Gastroesophageal sphincter (tissue), 3 donors: ENCODE measurements at regions not wholly inside any gene's neighbourhood (a gene's known extent, or its start where the extent isn't known, plus 50 kb on each side); places are given as distances from the start of the nearest gene placed in this dataset.

Experiments used
- EP300 ChIP-seq: sonication (generic); formaldehyde crosslinking; IDR thresholded peaks from one replicate; pipeline ENCODE4 v1.6.1; 2017; ENCODE audit warnings: antibody characterized with exemption, mild to moderate bottlenecking
- POLR2A ChIP-seq, 2 donors: fragments of 450-650 bp; IDR thresholded peaks; one replicate each; pipeline ENCODE4 v1.6.1; 2017; ENCODE audit warnings: antibody characterized with exemption in 2 of 2, mild to moderate bottlenecking in 2 of 2, moderate library complexity in 1 of 2
- TF ChIP-seq, protein P1 (sequence below), 4 experiments: fragments of 200-600 bp in 2 of 4; fragments of 450-650 bp in 2 of 4; sonication (generic) in 1 of 4; IDR thresholded peaks; one replicate each; pipeline ENCODE4 v1.5.1; 2017 to 2019; ENCODE audit warnings: antibody characterized with exemption in 4 of 4, mild to moderate bottlenecking in 2 of 4, moderate library complexity in 2 of 4

DNA sequence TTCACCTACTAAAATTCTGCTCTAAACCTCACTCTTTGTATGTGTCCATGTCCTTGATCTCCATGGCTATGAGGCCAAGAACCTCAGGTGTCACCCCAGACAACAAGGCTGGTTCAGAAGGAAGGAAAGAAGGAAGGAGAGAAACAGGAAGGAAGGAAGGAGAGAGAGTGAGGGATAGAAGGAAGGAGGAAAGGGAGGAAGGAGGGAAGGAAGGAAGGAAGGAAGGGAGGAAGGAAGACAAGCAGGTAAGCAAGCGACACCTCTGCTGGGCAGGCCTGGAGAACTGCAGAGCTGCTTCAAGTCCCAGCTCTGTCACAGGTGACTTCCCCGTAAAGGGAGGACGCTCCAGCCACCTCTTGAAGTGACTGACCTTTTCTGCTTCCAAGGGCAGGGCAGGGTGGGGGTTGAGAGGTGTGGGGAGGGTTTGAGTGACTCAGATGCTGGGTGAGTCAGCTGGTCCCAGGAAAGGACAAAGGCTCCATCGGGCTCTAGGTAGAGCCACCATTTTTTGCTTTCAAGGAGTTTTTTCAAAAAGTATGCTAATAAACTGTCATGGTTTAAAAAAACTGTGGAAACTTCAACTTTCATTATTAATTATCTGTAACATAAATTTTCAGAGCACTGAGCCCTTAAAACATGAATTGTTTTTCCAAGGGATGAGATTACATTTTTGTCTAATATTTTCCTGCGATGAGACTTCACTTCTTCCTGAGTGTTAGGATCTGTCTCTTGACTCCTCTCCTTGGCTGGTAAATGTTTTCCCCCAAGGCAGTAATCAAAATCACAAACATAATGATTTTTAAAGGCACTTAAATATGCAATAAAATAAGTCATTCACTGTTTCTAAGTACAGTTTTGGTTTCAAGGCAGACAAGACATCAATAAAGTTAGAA lies 90.1 kb upstream of the L3MBTL4 start:
- TF ChIP-seq, protein P1, sequence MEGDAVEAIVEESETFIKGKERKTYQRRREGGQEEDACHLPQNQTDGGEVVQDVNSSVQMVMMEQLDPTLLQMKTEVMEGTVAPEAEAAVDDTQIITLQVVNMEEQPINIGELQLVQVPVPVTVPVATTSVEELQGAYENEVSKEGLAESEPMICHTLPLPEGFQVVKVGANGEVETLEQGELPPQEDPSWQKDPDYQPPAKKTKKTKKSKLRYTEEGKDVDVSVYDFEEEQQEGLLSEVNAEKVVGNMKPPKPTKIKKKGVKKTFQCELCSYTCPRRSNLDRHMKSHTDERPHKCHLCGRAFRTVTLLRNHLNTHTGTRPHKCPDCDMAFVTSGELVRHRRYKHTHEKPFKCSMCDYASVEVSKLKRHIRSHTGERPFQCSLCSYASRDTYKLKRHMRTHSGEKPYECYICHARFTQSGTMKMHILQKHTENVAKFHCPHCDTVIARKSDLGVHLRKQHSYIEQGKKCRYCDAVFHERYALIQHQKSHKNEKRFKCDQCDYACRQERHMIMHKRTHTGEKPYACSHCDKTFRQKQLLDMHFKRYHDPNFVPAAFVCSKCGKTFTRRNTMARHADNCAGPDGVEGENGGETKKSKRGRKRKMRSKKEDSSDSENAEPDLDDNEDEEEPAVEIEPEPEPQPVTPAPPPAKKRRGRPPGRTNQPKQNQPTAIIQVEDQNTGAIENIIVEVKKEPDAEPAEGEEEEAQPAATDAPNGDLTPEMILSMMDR (IDR thresholded peaks at IDR 0.05): no peak
- TF ChIP-seq EP300 (no peak), POLR2A (IDR thresholded peaks at IDR 0.05) (no peak)
